Right lung (tissue), 2 donors: ENCODE measurements at regions not wholly inside any gene's neighbourhood (a gene's known extent, or its start where the extent isn't known, plus 50 kb on each side); places are given as distances from the start of the nearest gene placed in this dataset.

Source experiments
- DNase-seq, 2 donors: peaks; one replicate each; pipeline ENCODE4 v3.0.0-alpha.2; 2013

DNA sequence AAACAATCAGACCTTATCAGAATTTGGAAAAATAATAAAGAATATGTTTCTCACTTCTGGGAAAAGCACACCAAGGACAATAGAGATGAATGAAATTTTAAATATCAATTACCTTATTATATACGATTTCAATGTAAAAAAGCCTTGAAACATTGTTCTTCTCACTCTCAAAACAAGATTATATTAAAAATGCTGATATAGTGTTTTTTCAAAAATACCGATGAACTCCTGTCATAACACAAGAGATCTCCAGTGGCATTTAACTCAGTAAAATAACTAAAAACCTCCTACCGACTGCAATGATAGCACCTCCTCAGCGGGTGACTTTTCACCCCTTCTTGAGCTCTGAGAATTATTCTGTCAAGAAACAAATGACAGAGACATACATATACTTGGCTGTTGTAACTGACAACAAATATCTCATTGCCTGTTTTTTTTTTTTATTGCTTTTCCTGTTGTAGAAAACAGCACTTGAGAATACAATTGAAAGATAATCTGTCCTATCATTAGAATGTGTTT is 1237.3 kb downstream of the C4orf33 start:
- DNase-seq: no peak

DNA sequence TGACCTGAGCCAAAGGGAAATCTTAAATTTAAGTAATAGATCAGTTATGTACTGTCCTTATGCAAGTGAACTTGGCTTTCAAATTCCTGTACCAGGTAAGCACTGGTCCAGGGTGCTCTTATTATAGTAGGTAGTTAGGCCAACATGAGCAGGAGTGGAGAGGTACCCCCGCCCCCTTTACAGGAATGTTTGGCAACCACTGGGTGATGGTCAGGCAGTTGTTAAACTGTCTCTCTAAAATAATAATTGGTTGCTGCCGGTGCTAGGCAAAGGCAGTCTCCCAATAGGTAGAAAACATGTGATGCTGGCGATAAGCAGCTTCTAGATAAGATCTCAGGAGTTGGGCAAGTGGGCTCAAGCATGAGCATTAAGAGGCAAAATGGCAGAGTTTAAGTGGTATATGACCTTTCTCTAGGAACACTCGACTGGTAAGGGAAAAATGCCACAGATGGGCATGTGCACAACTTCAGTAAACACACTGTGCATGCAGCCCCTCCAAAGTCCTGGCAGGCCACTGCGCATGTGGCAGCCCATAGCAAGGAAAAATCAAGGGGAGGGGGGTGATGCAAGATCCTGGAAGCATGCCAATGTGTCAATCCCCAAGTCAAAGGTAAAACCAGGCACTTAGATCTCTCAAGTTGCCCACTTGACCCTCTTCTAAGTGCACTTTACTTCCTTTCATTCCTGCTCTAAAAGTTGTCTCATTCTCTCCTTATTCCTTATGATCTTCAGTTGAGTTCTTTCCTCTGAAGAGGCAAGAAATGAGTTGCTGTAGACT is 1239.7 kb downstream of the C4orf33 start:
- peak; percentile 51 to 63 for DNase-seq

DNA sequence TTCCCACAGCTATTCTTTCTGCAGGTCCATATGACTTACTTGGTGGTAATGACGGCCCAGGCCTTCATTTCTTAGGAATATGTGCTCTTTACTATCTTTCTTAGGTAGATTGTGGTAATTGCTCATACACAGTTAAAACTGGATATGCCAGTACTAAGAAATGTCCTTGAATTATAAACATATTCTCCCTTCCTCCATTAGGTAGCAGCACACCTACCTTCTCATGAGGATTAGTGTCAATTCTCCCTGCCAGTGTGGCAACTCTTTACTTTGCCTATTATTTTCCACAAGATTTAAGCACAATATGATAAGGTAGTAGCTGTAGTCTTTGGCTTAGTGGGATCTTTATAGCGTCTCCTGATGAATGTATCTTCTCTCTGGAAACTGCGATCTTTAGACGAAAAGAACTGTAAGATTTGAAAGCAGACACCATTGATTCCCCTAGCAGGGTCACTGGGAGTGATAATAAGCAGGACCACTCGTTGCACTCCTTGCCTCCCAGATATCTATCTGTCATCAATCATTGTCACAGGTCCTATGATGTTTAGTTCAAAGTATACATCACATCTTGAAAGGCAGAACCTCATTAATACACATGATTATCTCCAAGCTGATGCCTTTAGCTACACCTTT is 1240.7 kb downstream of the C4orf33 start:
- peak in 1 of 2 donors; percentile 7 for DNase-seq

DNA sequence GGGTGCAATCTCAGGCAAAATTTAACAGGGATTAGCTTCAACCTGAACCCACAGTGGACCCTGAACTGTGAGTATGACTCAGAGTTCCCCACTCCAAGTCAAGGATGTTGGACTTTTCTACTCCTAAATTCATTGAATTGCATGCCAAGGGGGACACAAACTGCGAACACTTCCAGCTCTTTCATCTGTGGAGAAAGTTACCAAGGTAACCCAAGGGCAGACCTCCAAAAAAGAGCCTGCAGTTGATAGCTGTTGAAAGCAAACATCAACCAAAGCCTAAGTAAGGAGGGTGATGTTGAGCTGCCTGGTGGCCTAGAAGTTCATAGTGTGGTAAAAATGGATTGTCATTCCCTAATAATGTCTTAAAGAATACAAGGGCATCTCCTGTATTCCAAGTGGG is 1242.9 kb downstream of the C4orf33 start:
- no peak for DNase-seq

DNA sequence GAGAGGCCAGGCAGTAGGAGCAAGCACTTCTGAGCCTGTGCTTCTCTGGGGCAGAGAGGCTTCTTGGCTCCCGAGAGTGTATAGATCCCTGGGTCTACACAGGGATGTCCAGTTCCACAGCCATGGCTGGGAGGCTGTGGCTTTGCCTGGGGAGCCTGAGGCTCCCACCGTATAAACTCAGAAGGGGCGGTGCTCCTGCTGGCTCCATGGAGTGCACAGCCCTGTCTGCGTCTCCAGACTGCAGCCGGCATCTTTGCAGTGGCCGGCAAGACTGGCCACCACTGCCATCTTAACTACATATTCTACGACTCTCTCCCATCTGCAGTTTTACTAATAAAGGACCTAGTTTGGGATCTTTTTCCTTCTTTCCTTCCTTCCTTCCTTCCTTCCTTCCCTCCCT is 1253.8 kb downstream of the C4orf33 start:
- DNase-seq: no peak

DNA sequence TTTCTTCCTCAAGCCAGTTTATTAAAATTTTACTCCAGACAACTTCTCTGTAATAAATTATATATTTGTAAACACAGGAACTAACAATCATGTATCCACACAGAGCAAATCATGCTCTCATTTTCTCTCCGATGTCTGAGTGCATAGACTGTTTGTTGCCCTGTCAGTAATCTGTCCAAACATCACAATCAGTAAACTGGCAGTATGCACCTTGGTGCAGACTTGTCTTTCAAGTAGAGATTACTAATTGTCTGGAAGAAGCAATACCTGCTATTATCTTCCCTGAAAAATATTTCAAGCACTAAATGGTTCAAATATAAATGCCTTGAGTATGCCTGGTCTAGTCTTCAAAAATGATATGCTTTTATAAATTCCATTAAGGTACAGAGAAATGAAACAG is 1260.9 kb downstream of the C4orf33 start:
- DNase-seq: no peak

DNA sequence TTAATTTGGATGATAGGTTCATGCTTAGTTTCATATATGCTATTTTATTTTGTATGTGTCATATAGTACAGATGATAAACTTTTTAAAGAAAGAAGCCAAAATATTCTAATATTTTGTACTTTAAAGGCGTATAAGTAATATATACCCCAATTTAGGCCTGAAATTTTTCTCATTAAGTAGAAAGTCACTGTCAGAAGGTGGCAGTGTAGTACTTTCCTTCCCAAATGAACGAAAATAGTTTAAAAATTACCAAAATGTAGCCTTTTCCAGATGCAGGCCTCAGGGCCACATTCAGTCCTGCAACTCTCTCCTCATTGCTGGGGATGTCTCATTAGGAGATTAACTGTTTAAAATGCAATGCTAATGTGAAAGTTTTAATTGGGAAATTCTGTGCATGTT is 1263.6 kb downstream of the C4orf33 start:
- peak in 1 of 2 donors; percentile 11 for DNase-seq

DNA sequence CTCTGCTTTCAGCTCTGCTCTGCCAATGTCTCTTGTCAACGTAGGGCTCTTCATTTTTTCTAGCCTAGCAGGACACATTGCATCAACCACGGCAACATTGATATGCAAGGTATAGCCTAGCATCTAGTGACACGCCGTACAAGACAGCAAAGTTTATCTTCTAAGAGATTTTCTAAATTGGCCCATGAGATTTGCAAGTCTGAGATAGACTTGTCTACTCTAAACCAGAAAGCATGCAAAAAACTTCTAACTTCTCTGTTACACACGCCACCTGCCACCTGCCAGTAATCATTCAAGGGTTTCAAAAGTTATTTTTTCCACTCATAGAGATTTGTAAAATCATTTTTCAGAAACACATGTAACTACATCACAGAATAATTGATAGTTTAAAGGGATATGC is 1265.7 kb downstream of the C4orf33 start:
- DNase-seq: no peak

DNA sequence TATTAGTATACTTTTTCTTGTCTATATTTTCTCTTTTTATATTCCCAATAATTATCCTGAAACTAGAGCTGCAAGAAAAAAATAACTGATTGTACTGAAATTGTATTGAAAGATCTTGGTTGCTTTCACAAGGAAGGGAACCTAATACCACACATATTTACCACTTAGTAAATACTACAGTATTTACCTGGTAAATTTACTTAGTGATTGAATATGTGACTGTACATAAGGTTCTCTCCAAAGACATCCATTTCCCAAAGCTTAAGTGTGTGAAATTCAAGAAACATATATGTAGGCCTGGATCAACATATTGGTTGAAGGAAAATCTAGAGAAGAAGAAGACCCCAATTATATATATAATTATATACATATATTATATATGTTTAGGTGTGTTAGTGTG is 1272.7 kb downstream of the C4orf33 start:
- no peak for DNase-seq

DNA sequence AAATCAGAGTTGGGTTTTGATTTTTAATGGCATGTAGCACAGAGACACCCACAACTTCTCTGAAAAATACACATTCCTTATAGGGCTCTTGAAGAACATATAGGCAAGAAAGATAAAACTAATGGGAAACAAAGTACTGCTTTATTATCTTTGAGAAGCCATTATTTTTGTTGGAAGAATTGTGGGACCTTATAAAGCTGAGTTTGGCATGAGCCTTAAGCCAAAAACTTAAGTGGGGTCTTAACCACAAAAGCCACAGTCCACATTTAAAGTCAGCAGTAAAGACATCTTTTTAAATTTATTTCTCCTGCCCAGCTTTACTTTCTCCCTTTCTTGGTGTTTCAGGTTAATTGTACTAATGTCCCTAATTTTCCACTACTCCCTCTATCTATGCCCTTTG is 1297.3 kb downstream of the C4orf33 start:
- no peak for DNase-seq

DNA sequence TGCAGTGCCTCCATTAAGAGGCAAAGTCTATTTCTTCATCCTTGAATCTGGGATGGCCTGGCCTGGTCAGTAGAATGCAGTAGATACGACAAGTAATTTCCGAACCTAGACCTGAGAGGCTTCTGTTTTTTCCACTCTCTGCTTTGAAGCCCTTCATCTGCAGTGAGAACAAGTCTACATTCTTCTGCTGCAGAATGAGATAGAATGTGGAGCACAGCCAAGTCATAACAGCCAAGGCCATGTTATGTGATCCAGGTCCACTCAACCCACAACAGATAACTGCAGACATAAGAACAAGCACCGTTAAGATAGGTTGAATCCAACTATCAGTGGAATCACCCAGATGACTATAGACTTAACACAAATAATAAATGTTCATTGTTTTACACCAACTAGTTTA is 1297.7 kb downstream of the C4orf33 start:
- no peak for DNase-seq

DNA sequence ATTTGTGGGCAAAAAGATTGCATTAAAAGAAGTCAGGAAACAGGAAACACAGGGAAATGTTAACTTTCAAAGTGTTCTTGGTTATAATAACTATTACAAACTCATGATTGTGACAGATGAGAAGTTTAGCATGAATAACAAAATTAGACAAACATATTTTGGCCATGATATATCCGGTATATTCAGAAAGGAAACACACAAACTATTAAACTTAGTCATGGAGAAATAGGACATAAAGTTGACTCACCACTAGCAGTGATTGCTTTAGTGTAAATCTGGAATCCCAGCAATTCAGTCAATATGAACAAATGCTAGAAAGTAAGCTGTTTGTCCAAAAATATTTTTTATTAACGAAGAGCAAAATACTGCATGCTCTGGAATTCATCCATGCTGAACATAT is 1299.9 kb downstream of the C4orf33 start:
- DNase-seq: no peak

DNA sequence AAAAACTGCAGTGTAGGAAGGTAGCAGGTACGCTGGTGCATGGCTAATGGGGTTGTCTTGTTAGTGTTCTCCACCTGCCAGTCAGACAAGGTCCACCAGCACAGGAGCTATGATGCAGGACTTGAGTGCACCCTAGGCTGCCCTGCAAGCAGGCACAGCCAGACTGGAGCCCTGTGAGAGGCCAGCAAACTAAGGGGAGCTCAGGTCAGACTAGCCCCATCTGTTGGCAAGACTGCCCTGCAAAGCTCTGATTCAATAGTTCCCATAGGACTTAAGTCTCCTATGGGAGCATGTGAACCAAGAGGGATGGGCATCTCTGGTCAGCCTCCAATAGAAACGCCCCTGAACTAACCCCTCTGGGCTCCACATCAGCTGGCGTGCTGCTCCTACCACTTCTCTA is 1307.3 kb downstream of the C4orf33 start:
- no peak for DNase-seq

DNA sequence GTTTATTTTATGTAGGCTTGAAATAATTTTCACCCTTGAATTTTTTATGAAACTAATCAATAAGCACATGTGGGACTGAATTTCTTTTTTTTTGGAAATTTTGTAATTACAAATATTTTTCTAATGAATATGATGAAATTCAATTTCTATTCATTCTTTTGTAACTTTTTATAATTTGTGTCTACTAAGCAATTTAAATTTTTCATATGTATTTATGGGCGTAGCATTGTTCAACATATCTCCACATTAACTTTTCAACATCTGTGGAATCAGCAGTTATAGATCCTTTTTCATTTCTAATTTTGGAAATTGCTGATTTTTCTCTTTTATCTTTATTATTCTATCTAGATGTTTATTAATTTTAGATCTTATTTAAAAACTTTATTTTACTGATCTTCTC is 1320.3 kb downstream of the C4orf33 start:
- no peak for DNase-seq

DNA sequence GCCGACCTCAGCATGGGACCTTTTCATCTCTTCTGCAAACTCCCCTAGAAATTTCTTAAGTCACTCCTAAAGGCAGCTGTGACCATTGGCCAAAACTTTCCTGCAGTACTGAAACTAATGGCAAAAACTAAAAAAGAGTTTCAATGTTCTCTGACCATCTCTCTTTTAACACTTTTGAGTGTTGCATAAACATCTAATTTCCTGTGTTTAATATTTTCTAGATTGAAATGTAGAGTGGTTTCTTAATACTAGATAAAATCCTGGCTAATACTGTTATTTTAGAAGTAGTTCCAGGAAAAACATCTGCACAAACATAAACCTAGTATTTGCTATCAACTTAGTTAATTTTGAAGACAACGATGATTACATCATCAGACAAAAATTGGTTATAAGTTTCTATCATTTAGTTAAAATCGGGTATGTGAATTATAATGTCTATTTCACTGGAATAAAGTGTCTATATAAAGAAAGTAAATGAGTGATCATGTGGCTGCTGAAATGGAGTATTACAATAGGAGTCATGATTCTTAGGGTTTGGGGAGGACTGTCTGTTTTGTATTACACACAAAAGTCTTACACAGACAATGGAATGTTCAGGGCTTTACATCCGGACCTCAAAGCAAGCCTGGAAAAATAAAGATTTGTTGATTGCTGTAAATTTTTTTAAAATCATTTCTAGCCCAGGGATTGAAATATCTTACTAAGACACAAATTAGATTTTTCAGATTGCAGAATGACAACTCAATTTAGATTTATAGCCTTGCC is 1323.4 kb downstream of the C4orf33 start:
- peak; percentile 18 to 19 for DNase-seq

DNA sequence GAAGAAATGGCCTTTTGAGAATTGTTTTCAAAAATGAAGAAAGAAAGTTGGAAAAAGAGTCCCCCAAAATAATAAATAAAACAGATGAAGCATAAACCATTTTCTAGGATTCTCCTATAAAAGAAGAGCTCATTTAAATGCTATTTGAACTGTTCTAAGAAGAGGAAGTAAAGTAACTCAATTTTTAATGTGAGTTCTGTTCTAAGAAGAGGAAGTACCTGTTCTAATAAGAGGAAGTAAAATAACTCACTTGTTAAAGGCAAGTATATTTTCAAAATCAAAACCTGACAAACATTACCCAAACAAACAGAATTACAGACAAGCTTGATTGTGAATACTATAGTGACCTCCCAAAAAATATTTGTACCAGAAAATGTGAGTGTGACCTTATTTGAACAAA is 1326.3 kb downstream of the C4orf33 start:
- no peak for DNase-seq

DNA sequence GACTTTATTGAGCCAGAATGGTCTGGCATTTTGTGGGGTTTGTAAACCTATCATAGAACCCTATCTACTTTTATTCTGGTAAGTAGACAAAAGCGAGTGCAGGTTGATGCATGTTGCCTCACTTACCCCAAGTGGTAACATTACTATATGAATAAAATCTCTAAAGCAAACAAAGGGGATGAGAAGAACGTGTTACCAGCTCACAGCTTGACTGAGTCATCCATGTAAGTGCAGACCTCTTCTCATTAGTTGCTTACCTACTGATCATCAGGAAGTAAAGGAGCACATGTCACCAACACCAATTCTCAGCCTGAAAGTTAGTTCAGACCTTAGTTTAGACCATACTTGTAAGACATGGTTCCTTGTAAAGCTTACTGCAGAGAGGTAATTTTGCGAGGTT is 1328.3 kb downstream of the C4orf33 start:
- DNase-seq: no peak

DNA sequence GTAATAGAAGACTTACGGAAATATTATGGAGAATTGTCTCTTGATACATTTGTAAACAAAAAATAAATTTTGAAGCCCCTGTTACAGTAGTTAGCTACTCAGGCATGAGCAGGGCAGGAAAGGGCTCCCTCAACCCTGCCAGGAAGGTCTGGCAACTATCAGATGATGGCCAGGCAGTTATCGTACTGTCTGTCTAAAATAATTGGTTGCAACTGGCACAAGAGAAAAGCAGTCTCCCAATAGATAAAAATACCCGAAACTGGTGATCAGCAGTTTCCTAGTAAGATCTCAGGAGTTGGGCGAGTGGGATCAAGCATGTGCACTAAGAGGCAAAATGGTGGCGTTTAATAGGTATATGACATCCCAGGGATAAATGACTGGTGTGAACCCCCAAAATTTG is 1336.3 kb downstream of the C4orf33 start:
- DNase-seq: no peak

DNA sequence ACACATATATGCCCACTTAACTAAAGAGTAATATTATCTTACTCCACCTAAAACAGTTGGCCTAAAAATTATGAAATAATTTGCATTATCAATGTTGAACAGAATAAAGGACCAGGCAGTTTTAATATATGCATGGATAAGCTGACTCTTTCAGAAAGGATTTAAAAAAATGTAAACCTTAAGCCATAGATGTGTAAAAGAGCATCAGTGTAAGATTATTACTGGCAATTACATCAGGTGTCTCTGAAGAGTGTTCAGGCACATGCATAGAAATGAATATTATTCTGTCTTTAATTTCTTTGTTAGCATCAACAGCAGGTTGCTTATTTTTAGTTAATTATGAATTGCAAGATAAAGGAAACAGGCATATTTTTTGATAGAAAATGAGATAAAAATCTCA is 1353.8 kb downstream of the C4orf33 start:
- DNase-seq: no peak

DNA sequence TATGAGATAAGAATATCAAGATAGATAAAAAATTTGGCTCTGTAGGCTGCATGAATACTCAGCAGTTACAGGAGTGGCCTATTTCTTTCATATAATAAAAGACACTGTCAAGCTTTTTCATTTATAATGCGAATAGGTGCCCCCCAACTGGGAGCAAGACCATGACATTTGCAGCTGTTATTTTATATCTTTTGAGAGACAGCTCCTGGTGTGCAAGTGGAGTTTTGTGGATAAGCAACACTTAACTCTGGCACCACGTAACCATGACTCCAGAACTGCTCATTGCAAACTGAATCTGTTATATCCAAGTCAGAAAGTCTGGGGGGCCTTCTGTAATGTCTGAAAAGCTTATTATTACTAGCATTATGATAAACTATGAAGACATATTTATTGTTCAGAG is 1372.4 kb downstream of the C4orf33 start:
- no peak for DNase-seq

DNA sequence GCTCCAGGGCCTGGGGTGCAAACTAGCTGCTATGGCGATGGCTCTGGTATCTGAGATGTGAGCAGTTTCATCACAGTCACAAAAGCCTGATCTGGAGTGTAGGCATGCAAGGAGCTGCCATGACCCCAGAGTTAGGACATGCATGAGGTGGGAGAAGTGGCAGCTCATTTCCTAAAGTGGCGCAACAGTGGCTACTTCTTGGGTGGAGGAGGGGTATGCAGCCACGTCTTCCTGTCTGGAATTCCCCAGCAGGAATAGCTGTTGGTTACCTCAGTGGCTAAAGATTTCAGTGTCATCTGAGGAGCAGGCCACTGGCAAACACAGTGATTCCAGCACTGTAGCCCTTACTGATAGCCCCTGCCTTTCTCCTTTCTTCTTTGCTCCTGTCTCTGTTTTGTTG is 1382.5 kb downstream of the C4orf33 start:
- DNase-seq: peak in 1 of 2 donors; percentile 5

DNA sequence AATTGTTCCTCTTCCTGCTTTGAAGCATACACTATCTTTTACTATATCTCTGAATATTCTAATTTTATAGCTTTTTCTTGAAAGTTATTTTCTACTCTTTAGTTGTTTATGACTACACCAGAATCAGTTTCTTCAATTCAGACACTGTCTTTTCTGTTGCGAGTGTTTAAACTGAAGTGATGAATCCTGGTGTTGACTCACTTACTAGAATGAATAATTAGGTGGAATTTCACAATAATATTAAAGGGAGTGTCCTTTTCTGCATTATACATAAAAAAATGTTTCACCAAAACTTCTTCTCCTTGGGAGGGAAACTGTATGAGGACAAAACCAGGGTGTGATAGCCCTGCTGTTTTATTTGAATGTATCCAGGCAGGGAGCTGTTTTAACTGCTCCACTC is 1383.1 kb downstream of the C4orf33 start:
- no peak for DNase-seq

DNA sequence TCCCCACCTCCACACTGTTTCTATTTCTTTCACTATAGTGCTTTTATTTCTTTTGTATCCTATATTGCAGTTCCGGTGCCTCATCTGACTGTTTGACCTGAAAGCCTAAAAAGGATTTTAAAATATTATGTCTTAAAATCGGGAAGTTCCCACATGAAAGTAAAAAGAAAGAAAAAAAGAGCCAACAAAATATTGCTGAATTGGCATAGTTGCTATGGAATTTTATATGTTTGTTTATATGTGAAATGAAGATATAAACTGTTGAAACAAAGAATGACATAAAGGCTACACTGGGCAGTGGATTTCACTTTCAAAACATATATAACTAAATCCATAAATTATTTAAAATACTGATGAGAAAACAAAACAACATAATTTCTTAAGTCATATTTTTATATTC is 1383.7 kb downstream of the C4orf33 start:
- no peak for DNase-seq
